Vagina (tissue), 2 donors: ENCODE measurements at regions not wholly inside any gene's neighbourhood (a gene's known extent, or its start where the extent isn't known, plus 50 kb on each side); places are given as distances from the start of the nearest gene placed in this dataset.

Experiments
- DNase-seq, 2 donors: peaks; one replicate each; pipeline ENCODE4 v3.0.0-alpha.2; 2017; ENCODE audit errors: extremely low spot score in 2 of 2
- H3K27ac ChIP-seq: fragments of 200-600 bp; sonication (generic); one replicate; pipeline ENCODE4 v1.5.1; 2019
- H3K27me3 ChIP-seq: fragments of 200-600 bp; sonication (generic); one replicate; pipeline ENCODE4 v1.5.1; 2019
- H3K36me3 ChIP-seq, 2 donors: fragments of 200-600 bp; sonication (generic); one replicate each; pipeline ENCODE4 v1.5.1; 2017 to 2019
- H3K4me1 ChIP-seq: fragments of 200-600 bp; sonication (generic); one replicate; pipeline ENCODE4 v1.5.1; 2019
- H3K4me3 ChIP-seq, 2 donors: fragments of 200-600 bp; sonication (generic); 1 replicate in 1 of 2; 2 replicates in 1 of 2; pipeline ENCODE4 v1.5.1; 2016 to 2019
- H3K9me3 ChIP-seq: fragments of 200-600 bp; sonication (generic); one replicate; pipeline ENCODE4 v1.5.1; 2019
- POLR2A ChIP-seq, 2 donors: fragments of 450-650 bp; IDR thresholded peaks; one replicate each; pipeline ENCODE4 v1.6.1; 2017; ENCODE audit warnings: antibody characterized with exemption in 2 of 2, mild to moderate bottlenecking in 2 of 2, moderate library complexity in 2 of 2
- POLR2AphosphoS5 ChIP-seq, 2 donors: sonication (generic); formaldehyde crosslinking; IDR thresholded peaks; one replicate each; pipeline ENCODE4 v1.9.0; 2017; ENCODE audit warnings: antibody characterized with exemption in 2 of 2, mild to moderate bottlenecking in 2 of 2, low read depth in 1 of 2; ENCODE audit not compliant: insufficient read depth in 1 of 2
- intact Hi-C: fragments of 100-400 bp; cut with DNase I; formaldehyde crosslinking; loops from one replicate; pipeline ENCODE4 v1.15.1; 2023
- TF ChIP-seq, protein P1 (sequence below), 3 experiments: fragments of 450-650 bp in 2 of 3; fragments of 200-600 bp in 1 of 3; sonication (generic) in 1 of 3; IDR thresholded peaks; one replicate each; pipeline ENCODE4 v1.5.1; 2017 to 2019; ENCODE audit warnings: antibody characterized with exemption in 3 of 3, mild to moderate bottlenecking in 2 of 3, moderate library complexity in 2 of 3

DNA sequence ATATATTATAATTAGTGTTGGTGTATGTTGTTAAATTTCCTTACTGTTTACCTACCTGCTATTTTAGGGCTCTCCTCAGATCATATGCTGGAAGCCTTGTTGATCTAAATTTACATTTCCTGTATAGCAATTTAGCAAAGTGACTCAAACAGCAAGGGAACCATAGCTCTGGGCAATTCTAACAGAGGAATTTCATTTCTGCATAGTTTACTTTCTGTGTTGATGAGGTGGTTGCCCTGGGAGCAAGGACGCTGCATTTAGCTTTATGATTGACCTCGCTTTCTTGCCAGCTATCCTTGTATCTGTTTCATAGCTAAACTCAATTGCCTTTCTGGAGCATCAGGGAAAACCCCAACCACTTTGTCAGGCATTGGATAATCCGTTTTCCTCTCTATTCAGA lies 810.8 kb downstream of the GRIK2 start:
- no peak for DNase-seq
- no peak overlapping the region for H3K27ac ChIP-seq
- H3K27me3 ChIP-seq = no peaks in the 10 kb centered on the region
- H3K4me3 ChIP-seq = no peak overlapping the region
- H3K36me3 ChIP-seq = no peaks in the 10 kb centered on the region
- H3K9me3 ChIP-seq = no peaks in the 10 kb centered on the region
- intact Hi-C loops = no loop called here
- TF ChIP-seq, protein P1, sequence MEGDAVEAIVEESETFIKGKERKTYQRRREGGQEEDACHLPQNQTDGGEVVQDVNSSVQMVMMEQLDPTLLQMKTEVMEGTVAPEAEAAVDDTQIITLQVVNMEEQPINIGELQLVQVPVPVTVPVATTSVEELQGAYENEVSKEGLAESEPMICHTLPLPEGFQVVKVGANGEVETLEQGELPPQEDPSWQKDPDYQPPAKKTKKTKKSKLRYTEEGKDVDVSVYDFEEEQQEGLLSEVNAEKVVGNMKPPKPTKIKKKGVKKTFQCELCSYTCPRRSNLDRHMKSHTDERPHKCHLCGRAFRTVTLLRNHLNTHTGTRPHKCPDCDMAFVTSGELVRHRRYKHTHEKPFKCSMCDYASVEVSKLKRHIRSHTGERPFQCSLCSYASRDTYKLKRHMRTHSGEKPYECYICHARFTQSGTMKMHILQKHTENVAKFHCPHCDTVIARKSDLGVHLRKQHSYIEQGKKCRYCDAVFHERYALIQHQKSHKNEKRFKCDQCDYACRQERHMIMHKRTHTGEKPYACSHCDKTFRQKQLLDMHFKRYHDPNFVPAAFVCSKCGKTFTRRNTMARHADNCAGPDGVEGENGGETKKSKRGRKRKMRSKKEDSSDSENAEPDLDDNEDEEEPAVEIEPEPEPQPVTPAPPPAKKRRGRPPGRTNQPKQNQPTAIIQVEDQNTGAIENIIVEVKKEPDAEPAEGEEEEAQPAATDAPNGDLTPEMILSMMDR (IDR thresholded peaks at IDR 0.05) = no peak
- H3K4me1 ChIP-seq = no peaks in the 10 kb centered on the region

DNA sequence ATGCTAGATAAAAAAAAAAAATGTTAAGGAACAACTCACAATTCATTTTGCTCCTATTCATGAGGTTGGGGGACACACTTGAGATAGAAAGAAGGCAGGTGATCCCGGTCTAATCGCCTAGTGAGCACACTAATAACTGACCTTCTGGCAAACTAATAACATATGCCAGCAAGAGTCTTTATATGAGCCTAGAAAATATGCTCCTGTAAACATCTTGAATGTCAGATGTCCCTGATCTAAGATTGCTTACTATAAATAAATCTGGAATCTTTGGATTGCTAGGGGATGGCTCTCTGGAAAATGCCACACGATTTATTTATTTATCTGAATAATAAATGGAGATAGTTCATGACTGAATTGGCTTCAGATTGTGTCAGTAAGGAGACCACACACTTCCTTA lies 821.9 kb downstream of the GRIK2 start:
- intact Hi-C loops = no loop called here
- Histone ChIP-seq H3K9me3 (no peaks in the 10 kb centered on the region), H3K36me3 (no peaks in the 10 kb centered on the region), H3K27ac (no peak overlapping the region), H3K4me3 (no peak overlapping the region), H3K4me1 (no peaks in the 10 kb centered on the region), H3K27me3 (no peaks in the 10 kb centered on the region)
- DNase-seq = no peak
- TF ChIP-seq, protein P1 (IDR thresholded peaks at IDR 0.05) = no peak
- TF ChIP-seq POLR2AphosphoS5 (IDR thresholded peaks at IDR 0.05; ENCODE audit: insufficient read depth in 1 of 2, low read depth in 1 of 2) (no peak), POLR2A (IDR thresholded peaks at IDR 0.05) (no peak)

DNA sequence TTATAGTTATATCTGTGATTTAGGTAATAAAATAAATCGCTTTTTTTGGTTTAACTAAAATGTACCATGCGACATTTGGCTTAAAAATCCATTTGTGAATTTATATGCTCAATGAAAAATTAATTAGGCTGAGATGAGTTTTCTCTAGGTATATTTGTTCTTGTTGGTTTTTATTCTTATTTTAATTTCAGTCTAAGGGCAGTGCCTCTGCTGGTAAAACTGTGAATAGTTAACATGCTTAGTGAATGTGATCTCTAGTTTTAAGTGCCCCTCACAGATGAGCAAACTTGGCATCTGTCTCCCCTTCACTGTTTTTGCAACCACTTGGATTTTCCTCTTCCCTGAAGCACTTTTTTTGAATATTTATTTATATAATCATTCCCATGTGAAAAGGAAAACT lies 822.7 kb downstream of the GRIK2 start:
- Histone ChIP-seq H3K4me1 (no peaks in the 10 kb centered on the region), H3K9me3 (no peaks in the 10 kb centered on the region), H3K27ac (no peak overlapping the region), H3K4me3 (no peak overlapping the region), H3K27me3 (no peaks in the 10 kb centered on the region), H3K36me3 (no peaks in the 10 kb centered on the region)
- intact Hi-C loops = no loop called here
- TF ChIP-seq POLR2A (IDR thresholded peaks at IDR 0.05) (no peak), POLR2AphosphoS5 (IDR thresholded peaks at IDR 0.05; ENCODE audit: insufficient read depth in 1 of 2, low read depth in 1 of 2) (no peak)
- TF ChIP-seq, protein P1 (IDR thresholded peaks at IDR 0.05) = no peak
- DNase-seq = no peak

DNA sequence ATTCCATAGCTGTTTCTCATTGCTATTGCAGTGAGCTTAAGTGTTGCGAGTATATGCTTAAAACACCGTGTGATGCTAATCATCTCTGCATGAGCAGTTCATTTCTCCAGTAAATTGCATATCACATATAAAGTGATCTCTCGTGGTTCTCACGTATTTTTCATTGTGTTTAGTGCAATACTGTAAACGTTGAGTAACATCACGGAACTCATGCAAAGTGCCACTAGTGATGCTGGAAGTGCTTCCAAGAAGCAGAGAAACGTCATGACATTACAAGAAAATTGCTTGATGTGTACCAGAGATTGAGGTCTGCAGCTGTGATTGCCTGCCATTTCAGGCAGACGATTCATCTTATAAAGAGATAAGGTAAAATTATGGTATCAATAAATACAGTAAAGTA lies 830.4 kb downstream of the GRIK2 start:
- Histone ChIP-seq H3K9me3 (no peaks in the 10 kb centered on the region), H3K4me3 (no peak overlapping the region), H3K4me1 (no peaks in the 10 kb centered on the region), H3K27ac (no peak overlapping the region), H3K36me3 (no peaks in the 10 kb centered on the region), H3K27me3 (no peaks in the 10 kb centered on the region)
- DNase-seq = no peak
- TF ChIP-seq POLR2A (IDR thresholded peaks at IDR 0.05) = no peak
- TF ChIP-seq POLR2AphosphoS5 (IDR thresholded peaks at IDR 0.05; ENCODE audit: insufficient read depth in 1 of 2, low read depth in 1 of 2) = no peak
- TF ChIP-seq, protein P1 (IDR thresholded peaks at IDR 0.05) = no peak
- intact Hi-C loops = no loop called here

DNA sequence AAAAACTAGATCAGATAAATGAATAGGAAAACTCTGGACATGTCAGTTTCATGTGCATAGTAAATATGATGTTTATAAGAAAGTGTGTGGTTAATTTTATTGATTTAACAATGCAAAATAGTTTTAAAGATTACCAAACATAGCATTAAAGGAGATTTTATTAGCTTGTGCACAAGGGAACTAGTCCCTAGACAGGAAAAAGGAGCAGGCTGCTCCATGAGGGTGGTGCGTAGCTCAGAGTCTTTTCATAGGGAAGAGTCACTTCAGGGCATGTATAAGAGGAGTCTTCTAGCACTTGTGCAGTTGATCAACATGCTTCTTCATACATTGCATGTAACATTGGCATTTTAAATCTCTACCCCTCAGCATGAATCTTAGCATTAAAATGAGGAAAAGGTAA lies 835.8 kb downstream of the GRIK2 start:
- TF ChIP-seq POLR2A (IDR thresholded peaks at IDR 0.05) (no peak), POLR2AphosphoS5 (IDR thresholded peaks at IDR 0.05; ENCODE audit: insufficient read depth in 1 of 2, low read depth in 1 of 2) (no peak)
- TF ChIP-seq, protein P1 (IDR thresholded peaks at IDR 0.05) = no peak
- intact Hi-C loops = no loop called here
- no peaks in the 10 kb centered on the region for H3K36me3 ChIP-seq
- no peak overlapping the region for H3K4me3 ChIP-seq
- H3K9me3 ChIP-seq = no peaks in the 10 kb centered on the region
- H3K27ac ChIP-seq = no peak overlapping the region
- H3K27me3 ChIP-seq = no peaks in the 10 kb centered on the region
- no peak for DNase-seq
- no peaks in the 10 kb centered on the region for H3K4me1 ChIP-seq
